BLaER1 (cell line): ENCODE measurements at regions not wholly inside any gene's neighbourhood (a gene's known extent, or its start where the extent isn't known, plus 50 kb on each side); places are given as distances from the start of the nearest gene placed in this dataset.
A peak's percentile ranks its signal among the peaks of the same experiment; 100 is the strongest.

Experiments
- H3K27ac ChIP-seq: shearing (Covaris generic); formaldehyde crosslinking; 2 replicates; pipeline ENCODE4 v1.8.1; 2022
- H3K27me3 ChIP-seq: shearing (Covaris generic); formaldehyde crosslinking; 2 replicates; pipeline ENCODE4 v1.8.1; 2022
- H3K36me3 ChIP-seq: shearing (Covaris generic); formaldehyde crosslinking; 2 replicates; pipeline ENCODE4 v1.8.1; 2022
- H3K4me1 ChIP-seq: shearing (Covaris generic); formaldehyde crosslinking; 2 replicates; pipeline ENCODE4 v1.8.1; 2022
- H3K4me2 ChIP-seq: shearing (Covaris generic); formaldehyde crosslinking; 2 replicates; pipeline ENCODE4 v1.8.1; 2022
- H3K4me3 ChIP-seq: shearing (Covaris generic); formaldehyde crosslinking; 2 replicates; pipeline ENCODE4 v1.8.1; 2022
- H3K9ac ChIP-seq: shearing (Covaris generic); formaldehyde crosslinking; 2 replicates; pipeline ENCODE4 v1.8.1; 2022
- H3K9me3 ChIP-seq: shearing (Covaris generic); formaldehyde crosslinking; 2 replicates; pipeline ENCODE4 v1.8.1; 2022
- H4K20me1 ChIP-seq: shearing (Covaris generic); formaldehyde crosslinking; 2 replicates; pipeline ENCODE4 v1.8.1; 2022
- Cebpa-rat ChIP-seq: shearing (Covaris generic); IDR thresholded peaks from 2 replicates; pipeline ENCODE4 v1.8.1; 2022

DNA sequence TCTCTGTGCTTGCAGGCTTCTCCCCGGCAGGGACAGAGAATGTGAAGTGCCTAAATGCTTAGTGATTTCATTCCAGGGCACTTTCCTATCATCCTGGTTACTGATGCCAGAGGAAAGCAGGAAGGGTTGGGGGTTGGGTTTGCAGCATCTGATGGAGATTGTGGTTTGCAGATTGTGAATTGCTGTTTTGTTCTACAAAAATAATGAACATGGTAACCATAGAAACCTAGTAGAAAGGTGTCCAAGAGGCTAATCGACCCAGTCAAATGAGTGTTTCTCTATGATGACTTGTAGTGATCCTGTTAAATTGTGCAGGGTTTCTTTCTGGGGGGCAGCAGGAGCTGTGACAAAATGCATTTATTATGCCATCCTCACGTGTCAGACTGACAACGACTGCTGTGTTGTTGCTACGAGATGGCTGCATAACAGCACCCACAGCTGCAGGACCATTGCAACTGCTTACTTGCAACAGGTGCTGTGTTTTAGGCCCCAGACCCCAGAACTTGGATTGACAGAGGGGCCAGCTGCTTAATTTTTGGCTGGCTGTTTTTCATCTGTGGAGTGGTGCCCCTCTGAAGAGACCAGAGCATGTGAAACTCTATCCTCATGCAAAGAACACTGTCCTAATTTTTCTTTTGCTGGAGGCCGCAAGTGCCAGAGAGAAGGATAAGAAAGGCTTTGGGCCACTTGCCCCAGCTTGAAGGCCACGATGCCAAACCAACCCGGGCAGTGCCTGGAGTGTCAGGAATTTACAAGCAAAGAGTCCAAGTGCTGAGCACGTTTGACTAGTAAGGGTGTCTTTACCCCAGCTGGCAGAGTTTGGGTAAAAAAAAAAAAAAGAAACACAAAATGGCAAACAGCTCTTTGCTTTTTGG lies 397.8 kb downstream of the GADD45G start:
- Histone ChIP-seq H3K27me3 (no peaks in the 10 kb centered on the region), H3K9ac (no peak overlapping the region), H3K4me3 (no peak overlapping the region), H3K9me3 (peaks cover 4% of the 10 kb centered on the region), H3K4me2 (peak overlapping the region; percentile 15; the same call in 1 of the 2 replicates), H3K27ac (peak overlapping the region; percentile 18; the same call in 1 of the 2 replicates), H3K36me3 (no peaks in the 10 kb centered on the region), H3K4me1 (peaks cover 57% of the 10 kb centered on the region), H4K20me1 (no peaks in the 10 kb centered on the region)
- no peak for TF ChIP-seq Cebpa-rat

DNA sequence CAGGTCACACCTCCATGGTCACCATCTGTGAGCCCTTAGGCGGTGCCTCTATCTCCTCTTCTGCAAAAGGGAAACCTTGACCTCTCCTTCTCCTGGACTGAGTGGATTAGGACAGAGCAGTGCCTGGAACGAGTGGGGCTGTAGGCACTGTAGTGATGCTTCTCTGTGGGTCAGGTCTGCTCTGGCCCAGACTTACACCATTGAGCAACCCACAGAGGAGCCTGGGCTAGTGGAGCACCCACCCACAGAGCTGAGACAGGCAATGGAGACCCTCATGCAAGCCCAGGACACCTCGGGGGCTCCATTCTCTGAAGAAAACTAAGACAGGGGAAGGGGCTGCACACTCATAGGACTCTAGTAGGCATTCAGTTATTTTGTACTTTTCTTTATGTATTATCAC lies 400.6 kb downstream of the GADD45G start:
- Histone ChIP-seq H3K27me3 (no peaks in the 10 kb centered on the region), H3K36me3 (no peaks in the 10 kb centered on the region), H3K9me3 (peaks cover 4% of the 10 kb centered on the region), H3K9ac (no peak overlapping the region), H3K4me1 (peaks cover 69% of the 10 kb centered on the region), H3K4me3 (no peak overlapping the region), H3K27ac (no peak overlapping the region), H4K20me1 (no peaks in the 10 kb centered on the region), H3K4me2 (no peak overlapping the region)
- TF ChIP-seq Cebpa-rat: no peak

DNA sequence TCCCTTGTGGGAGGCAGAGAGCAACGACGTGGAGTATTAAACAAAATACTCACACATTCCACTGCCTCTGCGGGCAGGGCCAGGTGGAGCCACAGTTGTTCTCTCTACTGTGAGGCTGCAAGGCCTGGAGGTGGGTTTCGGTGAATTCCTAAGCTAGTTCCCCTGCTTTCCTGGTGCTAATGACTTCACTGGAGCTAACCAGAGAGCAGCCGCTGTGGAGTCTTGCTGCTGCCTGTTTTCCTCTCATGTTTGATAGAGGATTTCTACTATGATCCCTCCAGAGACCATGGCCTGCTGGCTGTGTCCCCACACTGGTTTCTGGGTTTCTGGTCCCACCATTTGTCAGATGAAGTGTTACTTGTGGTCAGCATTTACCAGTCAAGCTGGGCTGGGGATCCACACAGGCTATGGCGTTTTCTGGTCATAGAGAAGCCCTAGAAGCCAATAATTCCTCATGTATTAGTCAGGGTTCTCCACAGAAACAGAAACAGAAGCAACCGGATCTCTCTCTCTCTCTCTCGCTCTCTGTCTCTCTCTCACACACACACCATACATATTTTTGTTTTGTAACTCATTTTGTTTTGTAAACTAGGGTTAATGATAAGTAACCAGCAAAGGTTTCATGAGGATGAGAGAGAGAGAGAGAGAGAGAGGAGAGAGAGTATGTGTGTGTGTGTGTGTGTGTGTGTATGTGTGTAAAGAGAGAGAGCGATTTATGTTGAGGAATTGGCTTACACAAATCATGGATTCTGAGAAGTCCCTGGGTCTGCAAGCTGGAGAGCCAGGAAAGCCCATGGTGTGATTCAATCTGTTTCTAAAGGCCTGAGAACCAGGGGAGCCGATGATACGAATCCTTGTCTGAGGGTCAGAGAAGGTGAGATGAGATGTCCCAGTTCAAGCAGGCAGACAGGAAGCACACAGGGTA lies 403.0 kb downstream of the GADD45G start:
- Histone ChIP-seq H3K4me3 (no peak overlapping the region), H3K4me1 (peaks cover 52% of the 10 kb centered on the region), H3K36me3 (no peaks in the 10 kb centered on the region), H4K20me1 (no peaks in the 10 kb centered on the region), H3K4me2 (peak overlapping the region; percentile 79), H3K9me3 (peaks cover 4% of the 10 kb centered on the region), H3K9ac (0 out of 2 replicates have a peak overlapping the region, but pooled peaks have one; percentile 2), H3K27me3 (no peaks in the 10 kb centered on the region), H3K27ac (peak overlapping the region; percentile 66)
- TF ChIP-seq Cebpa-rat: no peak

DNA sequence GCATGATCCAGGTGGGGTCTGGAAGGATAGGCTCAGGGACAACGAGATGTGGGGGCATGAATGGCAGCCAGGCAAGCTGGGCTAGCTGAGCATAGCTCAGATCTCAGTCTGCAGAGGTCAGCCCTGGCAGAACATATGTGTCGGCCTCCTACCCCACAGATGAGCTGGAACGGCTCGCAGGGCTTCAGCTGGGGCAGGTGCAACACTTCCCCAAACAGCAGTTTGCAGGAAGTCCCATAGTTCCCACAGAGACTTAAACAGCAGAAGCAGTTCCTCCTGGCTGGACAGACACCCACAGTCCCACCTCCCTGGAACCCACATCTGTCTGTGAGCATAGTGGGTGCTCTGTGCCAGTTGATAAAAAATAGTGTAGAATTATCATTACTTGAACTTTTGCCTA lies 404.6 kb downstream of the GADD45G start:
- no peak for TF ChIP-seq Cebpa-rat
- Histone ChIP-seq H3K9ac (no peak overlapping the region), H4K20me1 (no peaks in the 10 kb centered on the region), H3K27ac (peak overlapping the region; percentile 20; the same call in 1 of the 2 replicates), H3K36me3 (no peaks in the 10 kb centered on the region), H3K27me3 (no peaks in the 10 kb centered on the region), H3K9me3 (peaks cover 4% of the 10 kb centered on the region), H3K4me1 (peaks cover 48% of the 10 kb centered on the region), H3K4me3 (no peak overlapping the region), H3K4me2 (peak overlapping the region; percentile 79)

DNA sequence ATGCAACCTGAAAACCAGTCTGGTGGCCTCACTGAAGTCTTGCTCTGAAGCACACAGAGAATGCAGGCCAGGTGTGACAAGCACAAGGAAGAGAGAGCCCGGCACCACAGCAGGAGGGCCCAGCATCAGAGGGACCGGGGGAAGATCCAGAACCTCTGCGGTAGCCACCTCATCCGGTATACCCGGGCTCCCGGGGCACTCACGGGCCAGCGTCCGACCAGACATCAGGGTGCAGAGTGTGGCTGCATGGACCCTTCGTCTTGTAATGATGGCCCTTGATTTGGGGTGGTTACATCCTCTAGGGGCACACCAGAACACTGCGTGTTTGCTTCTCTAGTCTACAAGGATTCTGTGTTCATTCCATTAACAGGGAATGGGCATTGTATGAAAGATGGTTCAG lies 406.0 kb downstream of the GADD45G start:
- no peak overlapping the region for H3K4me3 ChIP-seq
- no peak for TF ChIP-seq Cebpa-rat
- peaks cover 48% of the 10 kb centered on the region for H3K4me1 ChIP-seq
- no peaks in the 10 kb centered on the region for H3K27me3 ChIP-seq
- H3K27ac ChIP-seq: peak overlapping the region; percentile 20; the same call in 1 of the 2 replicates
- no peak overlapping the region for H3K9ac ChIP-seq
- H3K36me3 ChIP-seq: no peaks in the 10 kb centered on the region
- peak overlapping the region; percentile 79 for H3K4me2 ChIP-seq
- H4K20me1 ChIP-seq: no peaks in the 10 kb centered on the region
- no peaks in the 10 kb centered on the region for H3K9me3 ChIP-seq

DNA sequence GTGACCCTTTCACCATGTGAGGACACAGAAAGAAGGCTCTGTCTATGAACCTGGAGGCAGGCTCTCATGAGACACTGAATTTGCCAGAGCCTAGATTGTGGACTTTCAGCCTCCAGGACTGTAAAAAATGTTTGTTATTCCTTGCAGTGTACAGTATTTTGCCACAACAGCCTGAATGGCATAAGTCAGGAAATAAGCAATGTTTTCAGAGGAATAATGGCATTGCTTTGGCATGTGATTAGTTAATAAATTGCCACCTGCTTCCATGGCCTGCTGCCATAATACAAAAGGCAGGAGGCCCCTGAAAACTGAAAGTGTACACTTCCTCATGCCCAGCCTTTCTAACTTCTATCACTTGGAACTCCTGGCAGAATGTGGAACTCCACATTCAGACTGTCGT lies 408.1 kb downstream of the GADD45G start:
- no peaks in the 10 kb centered on the region for H3K27me3 ChIP-seq
- TF ChIP-seq Cebpa-rat: no peak
- no peak overlapping the region for H3K9ac ChIP-seq

DNA sequence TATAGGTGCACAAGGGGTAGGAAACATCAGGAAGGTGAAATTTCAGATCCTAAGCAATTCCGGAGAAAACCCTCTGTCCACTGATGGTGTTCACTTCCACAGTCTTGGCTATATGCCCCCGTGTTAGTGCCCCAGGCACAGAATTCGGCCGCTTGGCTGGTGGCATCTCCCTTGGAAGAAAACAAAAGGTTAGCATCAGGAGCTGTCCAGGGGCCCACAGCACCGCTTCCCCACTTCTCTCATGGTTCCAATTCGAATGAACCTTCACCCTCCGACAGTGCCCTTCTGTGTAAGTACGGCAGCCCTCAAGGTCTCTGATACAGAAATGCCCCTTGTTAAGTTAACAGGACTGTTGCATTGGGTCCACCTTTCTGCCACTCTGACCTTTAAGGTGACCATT lies 409.0 kb downstream of the GADD45G start:
- H3K27me3 ChIP-seq: no peaks in the 10 kb centered on the region
- no peak overlapping the region for H3K27ac ChIP-seq
- H3K4me3 ChIP-seq: no peak overlapping the region
- H3K4me1 ChIP-seq: peaks cover 36% of the 10 kb centered on the region
- no peak for TF ChIP-seq Cebpa-rat
- no peak overlapping the region for H3K9ac ChIP-seq
- H3K9me3 ChIP-seq: no peaks in the 10 kb centered on the region
- H3K36me3 ChIP-seq: no peaks in the 10 kb centered on the region
- H4K20me1 ChIP-seq: no peaks in the 10 kb centered on the region
- no peak overlapping the region for H3K4me2 ChIP-seq

More for the DNA sequence above, 408.1 kb downstream of the GADD45G start:
- Histone ChIP-seq H3K36me3 (no peaks in the 10 kb centered on the region), H3K4me1 (peaks cover 36% of the 10 kb centered on the region), H3K4me2 (no peak overlapping the region), H3K4me3 (no peak overlapping the region), H3K9me3 (no peaks in the 10 kb centered on the region), H4K20me1 (no peaks in the 10 kb centered on the region), H3K27ac (no peak overlapping the region)

DNA sequence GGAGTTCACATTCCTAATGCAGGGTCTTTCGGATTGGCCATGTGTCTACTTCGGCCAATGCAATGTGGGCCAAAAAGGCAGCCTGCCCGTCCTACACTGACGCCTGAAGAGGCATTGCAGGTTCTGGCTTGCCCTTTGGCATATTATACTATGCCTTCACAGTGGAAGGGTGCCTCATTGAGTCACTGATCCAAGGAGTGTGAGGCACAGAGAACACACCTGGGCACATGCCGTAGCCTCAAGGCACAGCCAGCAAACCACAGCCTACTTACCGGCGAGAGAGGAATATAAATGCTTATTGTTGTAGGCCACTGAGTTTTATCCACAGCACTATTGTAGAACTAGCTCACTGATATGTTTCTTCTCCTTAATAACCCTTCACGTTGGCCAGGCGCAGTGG lies 409.6 kb downstream of the GADD45G start:
- Histone ChIP-seq H3K4me1 (peaks cover 36% of the 10 kb centered on the region), H3K4me3 (no peak overlapping the region), H3K4me2 (no peak overlapping the region), H3K27me3 (no peaks in the 10 kb centered on the region), H3K9ac (no peak overlapping the region), H3K9me3 (no peaks in the 10 kb centered on the region), H3K27ac (no peak overlapping the region), H4K20me1 (no peaks in the 10 kb centered on the region), H3K36me3 (no peaks in the 10 kb centered on the region)
- no peak for TF ChIP-seq Cebpa-rat

DNA sequence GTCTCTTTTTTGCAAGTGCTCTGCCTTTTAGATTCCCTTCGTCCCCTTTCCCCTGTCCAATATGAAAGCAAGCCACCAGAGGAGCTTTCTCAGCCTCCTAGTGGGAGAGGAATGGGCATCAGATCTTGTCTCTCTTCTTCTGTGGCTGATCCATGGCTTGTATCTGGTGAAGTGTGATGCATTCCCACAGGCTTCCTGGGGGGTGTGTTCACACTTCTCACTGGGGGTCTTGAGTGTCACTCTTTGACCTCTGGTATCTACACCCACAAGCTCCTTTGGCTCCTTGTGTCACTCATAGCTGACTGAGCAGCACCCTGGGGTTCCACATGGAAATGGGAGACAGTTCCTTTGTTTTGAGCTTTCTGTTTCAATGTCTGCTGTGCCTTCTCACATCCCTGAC lies 411.5 kb downstream of the GADD45G start:
- Histone ChIP-seq H3K4me1 (peaks cover 21% of the 10 kb centered on the region), H3K4me2 (no peak overlapping the region), H3K9me3 (no peaks in the 10 kb centered on the region), H4K20me1 (no peaks in the 10 kb centered on the region), H3K36me3 (no peaks in the 10 kb centered on the region), H3K27ac (no peak overlapping the region), H3K9ac (no peak overlapping the region), H3K4me3 (no peak overlapping the region), H3K27me3 (no peaks in the 10 kb centered on the region)
- no peak for TF ChIP-seq Cebpa-rat
